Testis (tissue), 2 donors: ENCODE measurements at regions not wholly inside any gene's neighbourhood (a gene's known extent, or its start where the extent isn't known, plus 50 kb on each side); places are given as distances from the start of the nearest gene placed in this dataset.

Experiments used
- DNase-seq: peaks from one replicate; pipeline ENCODE4 v3.0.0-alpha.2; 2019
- H3K27ac ChIP-seq, 2 donors: fragments of 200-600 bp; sonication (generic); one replicate each; pipeline ENCODE4 v1.5.1; 2019
- H3K27me3 ChIP-seq: fragments of 200-600 bp; sonication (generic); one replicate; pipeline ENCODE4 v1.5.1; 2019
- H3K36me3 ChIP-seq: fragments of 200-600 bp; sonication (generic); one replicate; pipeline ENCODE4 v1.5.1; 2017; ENCODE audit warnings: low read depth; ENCODE audit errors: missing control alignments
- H3K4me1 ChIP-seq: fragments of 200-600 bp; sonication (generic); one replicate; pipeline ENCODE4 v1.5.1; 2019
- H3K4me3 ChIP-seq, 2 donors: fragments of 200-600 bp; sonication (generic); one replicate each; pipeline ENCODE4 v1.5.1; 2017 to 2019
- H3K9me3 ChIP-seq: fragments of 200-600 bp; sonication (generic); one replicate; pipeline ENCODE4 v1.5.1; 2017
- POLR2A ChIP-seq: fragments of 450-650 bp; IDR thresholded peaks from one replicate; pipeline ENCODE4 v1.6.1; 2017; ENCODE audit warnings: antibody characterized with exemption, mild to moderate bottlenecking, moderate library complexity
- WGBS, 2 donors: methylation state at CpG; one replicate each; pipeline ENCODE4 v1.1.5; 2018; 5-methylcytosine and 5-hydroxymethylcytosine counted together
- intact Hi-C: fragments of 100-400 bp; cut with DNase I; formaldehyde crosslinking; loops from one replicate; pipeline ENCODE4 v1.15.1; 2023; ENCODE audit warnings: low total_unique reads
- TF ChIP-seq, protein P1 (sequence below), 3 experiments: fragments of 450-650 bp in 2 of 3; fragments of 200-600 bp in 1 of 3; sonication (generic) in 1 of 3; IDR thresholded peaks; one replicate each; pipeline ENCODE4 v1.5.1; 2016 to 2019; ENCODE audit warnings: antibody characterized with exemption in 3 of 3, mild to moderate bottlenecking in 2 of 3, moderate library complexity in 1 of 3

- Histone ChIP-seq H3K9me3 (no peaks in the 10 kb centered on the region), H3K27me3 (no peaks in the 10 kb centered on the region), H3K36me3 (no peaks in the 10 kb centered on the region), H3K4me1 (no peaks in the 10 kb centered on the region), H3K27ac (no peak overlapping the region), H3K4me3 (no peak overlapping the region)
- WGBS, 2 donors = 82 to 88% methylated on average over 4 of the region's 4 CpGs
- TF ChIP-seq POLR2A = no peak
- TF ChIP-seq, protein P1, sequence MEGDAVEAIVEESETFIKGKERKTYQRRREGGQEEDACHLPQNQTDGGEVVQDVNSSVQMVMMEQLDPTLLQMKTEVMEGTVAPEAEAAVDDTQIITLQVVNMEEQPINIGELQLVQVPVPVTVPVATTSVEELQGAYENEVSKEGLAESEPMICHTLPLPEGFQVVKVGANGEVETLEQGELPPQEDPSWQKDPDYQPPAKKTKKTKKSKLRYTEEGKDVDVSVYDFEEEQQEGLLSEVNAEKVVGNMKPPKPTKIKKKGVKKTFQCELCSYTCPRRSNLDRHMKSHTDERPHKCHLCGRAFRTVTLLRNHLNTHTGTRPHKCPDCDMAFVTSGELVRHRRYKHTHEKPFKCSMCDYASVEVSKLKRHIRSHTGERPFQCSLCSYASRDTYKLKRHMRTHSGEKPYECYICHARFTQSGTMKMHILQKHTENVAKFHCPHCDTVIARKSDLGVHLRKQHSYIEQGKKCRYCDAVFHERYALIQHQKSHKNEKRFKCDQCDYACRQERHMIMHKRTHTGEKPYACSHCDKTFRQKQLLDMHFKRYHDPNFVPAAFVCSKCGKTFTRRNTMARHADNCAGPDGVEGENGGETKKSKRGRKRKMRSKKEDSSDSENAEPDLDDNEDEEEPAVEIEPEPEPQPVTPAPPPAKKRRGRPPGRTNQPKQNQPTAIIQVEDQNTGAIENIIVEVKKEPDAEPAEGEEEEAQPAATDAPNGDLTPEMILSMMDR (IDR thresholded peaks at IDR 0.05) = no peak
- DNase-seq = no peak
- intact Hi-C loops = no loop called here
These were observed 55.6 kb upstream of the TMEM17 start for GRCh38 chr2:62561586-62561985.

DNA sequence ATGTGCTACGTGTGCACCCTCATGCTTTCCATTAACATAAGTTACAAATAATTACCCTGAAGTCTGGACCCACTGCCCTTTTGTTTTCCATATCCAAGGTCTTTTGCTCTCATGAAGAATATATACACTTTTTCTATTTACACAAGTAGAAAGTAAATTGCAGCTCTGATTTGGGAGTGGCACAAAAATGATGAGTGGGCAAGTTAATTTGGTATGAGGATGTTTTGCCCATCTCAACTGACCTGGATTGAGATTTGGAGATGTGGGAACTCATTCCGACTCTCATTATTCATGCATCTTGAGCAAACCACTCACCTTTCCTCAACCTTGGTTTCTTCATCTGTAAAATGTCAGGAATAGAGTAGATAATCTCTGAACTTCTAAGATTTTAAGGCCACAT, 53.6 kb upstream of the TMEM17 start:
- Histone ChIP-seq H3K4me1 (no peaks in the 10 kb centered on the region), H3K27ac (no peak overlapping the region), H3K27me3 (no peaks in the 10 kb centered on the region), H3K4me3 (no peak overlapping the region), H3K9me3 (no peaks in the 10 kb centered on the region), H3K36me3 (no peaks in the 10 kb centered on the region)
- DNase-seq = no peak
- TF ChIP-seq POLR2A = no peak
- TF ChIP-seq, protein P1 (IDR thresholded peaks at IDR 0.05) = no peak
- 92 to 95% methylated on average over 2 of the region's 2 CpGs for WGBS, 2 donors
- intact Hi-C loops = no loop called here

DNA sequence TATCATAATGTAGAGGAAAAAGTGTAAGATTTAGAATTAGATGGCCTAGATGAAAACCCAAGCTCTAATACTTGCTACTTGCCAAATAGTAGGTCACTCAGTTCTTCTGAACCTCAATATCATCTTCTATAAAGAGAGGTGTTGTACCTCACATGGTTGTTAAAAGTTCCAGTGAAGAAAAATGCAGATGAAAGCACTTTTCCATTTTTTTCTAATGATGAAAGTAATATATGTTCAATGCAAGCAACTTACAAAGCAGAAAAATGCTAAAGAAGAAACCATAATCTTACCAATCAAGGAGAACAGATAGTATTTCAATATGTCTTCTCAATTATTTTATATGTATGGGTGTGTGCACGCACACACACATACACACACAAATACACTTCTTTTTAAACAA, 52.7 kb upstream of the TMEM17 start:
- DNase-seq = no peak
- H3K4me1 ChIP-seq = no peaks in the 10 kb centered on the region
- no peaks in the 10 kb centered on the region for H3K36me3 ChIP-seq
- TF ChIP-seq, protein P1 (IDR thresholded peaks at IDR 0.05) = no peak
- no peak for TF ChIP-seq POLR2A
- no peak overlapping the region for H3K4me3 ChIP-seq
- no peaks in the 10 kb centered on the region for H3K9me3 ChIP-seq
- 96 to 97% methylated on average over 1 of the region's 1 CpG for WGBS, 2 donors
- no peak overlapping the region for H3K27ac ChIP-seq
- no peaks in the 10 kb centered on the region for H3K27me3 ChIP-seq
- intact Hi-C loops = no loop called here

DNA sequence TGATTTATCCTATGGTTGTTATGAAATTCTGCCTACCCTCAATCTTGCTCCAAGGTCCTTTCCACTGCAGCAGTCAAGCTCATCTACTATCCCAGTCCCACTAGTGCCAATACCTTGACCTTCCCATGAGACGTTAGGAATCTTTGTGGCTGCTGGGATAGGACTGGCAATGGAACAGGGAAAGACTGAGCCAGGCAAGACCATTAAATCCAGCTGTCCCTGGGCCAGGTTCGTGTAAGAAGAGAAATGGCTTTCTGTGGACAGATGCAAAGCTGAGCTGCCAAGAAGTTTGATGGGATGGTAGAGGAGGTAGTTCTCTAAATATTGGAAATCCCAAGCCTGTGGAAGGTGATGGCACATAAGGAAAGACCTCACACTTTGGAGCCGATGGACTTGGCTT, 50.1 kb upstream of the TMEM17 start:
- TF ChIP-seq, protein P1 (IDR thresholded peaks at IDR 0.05) = no peak
- no peak for TF ChIP-seq POLR2A
- no peaks in the 10 kb centered on the region for H3K27me3 ChIP-seq
- intact Hi-C loops = no loop called here
- H3K4me3 ChIP-seq = no peak overlapping the region
- no peak overlapping the region for H3K27ac ChIP-seq
- H3K4me1 ChIP-seq = no peaks in the 10 kb centered on the region
- no peak for DNase-seq
- H3K9me3 ChIP-seq = no peaks in the 10 kb centered on the region
- WGBS, 2 donors = 57 to 66% methylated on average over 3 of the region's 3 CpGs
- H3K36me3 ChIP-seq = no peaks in the 10 kb centered on the region
